ENCODE measurements at regions not wholly inside any gene's neighbourhood (a gene's known extent, or its start where the extent isn't known, plus 50 kb on each side); places are given as distances from the start of the nearest gene placed in this dataset.
"Not testable (repeated sequence)": the region's sequence is repeated elsewhere in the genome, so short reads cannot be mapped to it uniquely, and the experiment has no call there.

- not testable (repeated sequence) for TF ChIP-seq REST (tag by site-specific recombination; IDR thresholded peaks at IDR 0.05); CTCF (tag by site-specific recombination; IDR thresholded peaks at IDR 0.05); ZNF530 (tag by site-specific recombination; IDR thresholded peaks at IDR 0.05; ENCODE audit: low read depth); ZNF335 (tag by site-specific recombination; conservative IDR thresholded peaks at IDR 0.05); ZNF280D (tag by site-specific recombination; IDR thresholded peaks at IDR 0.05); ZFP69B (tag by site-specific recombination; IDR thresholded peaks at IDR 0.05); ZBTB21 (tag by site-specific recombination; IDR thresholded peaks at IDR 0.05)
These were observed 93.7 kb downstream of the ZNF486 start for GRCh38 chr19:20260738-20261137.

Data from HEK293 (cell line).